T-helper 1 cell treated with Interleukin-12 subunit alpha and Interleukin-12 subunit beta and Interleukin-4 antibody, amounts not matched to agents 30 μg/mL and 1 μg/mL, for 36 hours (primary cell): ENCODE measurements at regions not wholly inside any gene's neighbourhood (a gene's known extent, or its start where the extent isn't known, plus 50 kb on each side); places are given as distances from the start of the nearest gene placed in this dataset.
"Not testable (repeated sequence)": the region's sequence is repeated elsewhere in the genome, so short reads cannot be mapped to it uniquely, and the experiment has no call there.

Experiments
- H3K27ac Mint-ChIP-seq: one replicate; pipeline ENCODE4 v1.8.0; 2021; ENCODE audit warnings: mild to moderate bottlenecking, mixed read lengths
- H3K27me3 Mint-ChIP-seq: one replicate; pipeline ENCODE4 v1.8.0; 2021; ENCODE audit warnings: low read depth, mixed read lengths
- H3K36me3 Mint-ChIP-seq: one replicate; pipeline ENCODE4 v1.8.0; 2021; ENCODE audit warnings: low read depth, mixed read lengths
- H3K4me1 Mint-ChIP-seq: one replicate; pipeline ENCODE4 v1.8.0; 2021; ENCODE audit warnings: low read depth, mixed read lengths
- H3K4me3 Mint-ChIP-seq: one replicate; pipeline ENCODE4 v1.8.0; 2021; ENCODE audit warnings: mild to moderate bottlenecking, moderate library complexity, mixed read lengths
- H3K9me3 Mint-ChIP-seq: one replicate; pipeline ENCODE4 v1.8.0; 2021; ENCODE audit warnings: mixed read lengths

- Mint-ChIP-seq H3K9me3 (peaks cover 15% of the 10 kb centered on the region), H3K4me3 (no peak overlapping the region), H3K4me1 (no peaks in the 10 kb centered on the region), H3K27me3 (no peaks in the 10 kb centered on the region), H3K27ac (no peak overlapping the region), H3K36me3 (no peaks in the 10 kb centered on the region)
These were observed 575.1 kb upstream of the CDH7 start for GRCh38 chr18:65175681-65176080.

GRCh38 chr18:65162086-65162485 is 588.7 kb upstream of the CDH7 start:
- not testable (repeated sequence) for H3K27ac Mint-ChIP-seq, H3K4me3 Mint-ChIP-seq

GRCh38 chr18:65146482-65147021 is 604.3 kb upstream of the CDH7 start:
- Mint-ChIP-seq H3K4me1 (no peaks in the 10 kb centered on the region), H3K4me3 (no peak overlapping the region), H3K27me3 (no peaks in the 10 kb centered on the region), H3K27ac (no peak overlapping the region), H3K9me3 (peaks cover 30% of the 10 kb centered on the region), H3K36me3 (no peaks in the 10 kb centered on the region)

More at GRCh38 chr18:65162086-65162485, 588.7 kb upstream of the CDH7 start:
- H3K36me3 Mint-ChIP-seq, H3K27me3 Mint-ChIP-seq, H3K4me1 Mint-ChIP-seq: not testable (repeated sequence)
- peaks cover 18% of the 10 kb centered on the region for H3K9me3 Mint-ChIP-seq

GRCh38 chr18:65145312-65145711 is 605.5 kb upstream of the CDH7 start:
- no peak overlapping the region for H3K27ac Mint-ChIP-seq
- H3K9me3 Mint-ChIP-seq: peaks cover 33% of the 10 kb centered on the region
- H3K27me3 Mint-ChIP-seq: no peaks in the 10 kb centered on the region
- H3K36me3 Mint-ChIP-seq: no peaks in the 10 kb centered on the region
- H3K4me3 Mint-ChIP-seq: no peak overlapping the region
- no peaks in the 10 kb centered on the region for H3K4me1 Mint-ChIP-seq

- no peaks in the 10 kb centered on the region for H3K27me3 Mint-ChIP-seq
- no peaks in the 10 kb centered on the region for H3K36me3 Mint-ChIP-seq
- no peak overlapping the region for H3K27ac Mint-ChIP-seq
- no peaks in the 10 kb centered on the region for H3K4me1 Mint-ChIP-seq
- peaks cover 8% of the 10 kb centered on the region for H3K9me3 Mint-ChIP-seq
- no peak overlapping the region for H3K4me3 Mint-ChIP-seq
These were observed 617.2 kb upstream of the CDH7 start for GRCh38 chr18:65133610-65134009.

- H3K9me3 Mint-ChIP-seq: peaks cover 31% of the 10 kb centered on the region
- no peaks in the 10 kb centered on the region for H3K36me3 Mint-ChIP-seq
- H3K27ac Mint-ChIP-seq: no peak overlapping the region
- H3K4me1 Mint-ChIP-seq: peaks cover 3% of the 10 kb centered on the region
- no peaks in the 10 kb centered on the region for H3K27me3 Mint-ChIP-seq
- no peak overlapping the region for H3K4me3 Mint-ChIP-seq
These were observed 626.2 kb upstream of the CDH7 start for GRCh38 chr18:65124633-65125032.

GRCh38 chr18:65103864-65104263 is 646.9 kb upstream of the CDH7 start:
- H3K36me3 Mint-ChIP-seq: no peaks in the 10 kb centered on the region
- H3K4me3 Mint-ChIP-seq: no peak overlapping the region
- peaks cover 19% of the 10 kb centered on the region for H3K9me3 Mint-ChIP-seq
- H3K4me1 Mint-ChIP-seq: no peaks in the 10 kb centered on the region
- no peak overlapping the region for H3K27ac Mint-ChIP-seq
- no peaks in the 10 kb centered on the region for H3K27me3 Mint-ChIP-seq

GRCh38 chr18:65093346-65093745 is 657.5 kb upstream of the CDH7 start:
- Mint-ChIP-seq H3K36me3 (no peaks in the 10 kb centered on the region), H3K27me3 (no peaks in the 10 kb centered on the region), H3K9me3 (peaks cover 5% of the 10 kb centered on the region), H3K4me1 (no peaks in the 10 kb centered on the region), H3K27ac (no peak overlapping the region), H3K4me3 (no peak overlapping the region)

GRCh38 chr18:65091744-65092329 is 659.0 kb upstream of the CDH7 start:
- Mint-ChIP-seq H3K4me3 (no peak overlapping the region), H3K27me3 (no peaks in the 10 kb centered on the region), H3K27ac (no peak overlapping the region), H3K4me1 (no peaks in the 10 kb centered on the region), H3K36me3 (no peaks in the 10 kb centered on the region), H3K9me3 (no peaks in the 10 kb centered on the region)

GRCh38 chr18:65082907-65083306 is 667.9 kb upstream of the CDH7 start:
- H3K4me1 Mint-ChIP-seq: no peaks in the 10 kb centered on the region

GRCh38 chr18:65081786-65082185 is 669.0 kb upstream of the CDH7 start:
- Mint-ChIP-seq H3K4me3 (no peak overlapping the region), H3K36me3 (no peaks in the 10 kb centered on the region), H3K9me3 (peaks cover 4% of the 10 kb centered on the region), H3K27ac (no peak overlapping the region), H3K4me1 (no peaks in the 10 kb centered on the region), H3K27me3 (no peaks in the 10 kb centered on the region)

More at GRCh38 chr18:65082907-65083306, 667.9 kb upstream of the CDH7 start:
- Mint-ChIP-seq H3K9me3 (peaks cover 4% of the 10 kb centered on the region), H3K4me3 (no peak overlapping the region), H3K36me3 (no peaks in the 10 kb centered on the region), H3K27me3 (no peaks in the 10 kb centered on the region), H3K27ac (no peak overlapping the region)

- Mint-ChIP-seq H3K9me3 (peaks cover 6% of the 10 kb centered on the region), H3K36me3 (no peaks in the 10 kb centered on the region), H3K27me3 (no peaks in the 10 kb centered on the region), H3K27ac (no peak overlapping the region), H3K4me1 (no peaks in the 10 kb centered on the region), H3K4me3 (no peak overlapping the region)
These were observed 677.7 kb upstream of the CDH7 start for GRCh38 chr18:65073060-65073550.

- H3K4me1 Mint-ChIP-seq: no peaks in the 10 kb centered on the region
- no peaks in the 10 kb centered on the region for H3K36me3 Mint-ChIP-seq
- no peaks in the 10 kb centered on the region for H3K27me3 Mint-ChIP-seq
- no peak overlapping the region for H3K4me3 Mint-ChIP-seq
- peaks cover 11% of the 10 kb centered on the region for H3K9me3 Mint-ChIP-seq
- no peak overlapping the region for H3K27ac Mint-ChIP-seq
These were observed 693.3 kb upstream of the CDH7 start for GRCh38 chr18:65057439-65058083.

- Mint-ChIP-seq H3K27ac (no peak overlapping the region), H3K4me1 (no peaks in the 10 kb centered on the region), H3K27me3 (no peaks in the 10 kb centered on the region), H3K36me3 (no peaks in the 10 kb centered on the region), H3K4me3 (no peak overlapping the region), H3K9me3 (peaks cover 16% of the 10 kb centered on the region)
These were observed 694.2 kb upstream of the CDH7 start for GRCh38 chr18:65056575-65056974.

- Mint-ChIP-seq H3K9me3 (peaks cover 21% of the 10 kb centered on the region), H3K4me1 (no peaks in the 10 kb centered on the region)
These were observed 701.2 kb upstream of the CDH7 start for GRCh38 chr18:65049586-65049985.

More at GRCh38 chr18:65049586-65049985, 701.2 kb upstream of the CDH7 start:
- H3K27me3 Mint-ChIP-seq: no peaks in the 10 kb centered on the region
- H3K36me3 Mint-ChIP-seq: no peaks in the 10 kb centered on the region
- H3K4me3 Mint-ChIP-seq: no peak overlapping the region
- no peak overlapping the region for H3K27ac Mint-ChIP-seq
